Suppressor macrophage treated with lipopolysaccharide for 4 hours (primary cell): ENCODE measurements at regions not wholly inside any gene's neighbourhood (a gene's known extent, or its start where the extent isn't known, plus 50 kb on each side); places are given as distances from the start of the nearest gene placed in this dataset.
A peak's percentile ranks its signal among the peaks of the same experiment; 100 is the strongest.

Source experiments
- DNase-seq: peaks from one replicate; pipeline ENCODE4 v3.0.0-alpha.2; 2020

DNA sequence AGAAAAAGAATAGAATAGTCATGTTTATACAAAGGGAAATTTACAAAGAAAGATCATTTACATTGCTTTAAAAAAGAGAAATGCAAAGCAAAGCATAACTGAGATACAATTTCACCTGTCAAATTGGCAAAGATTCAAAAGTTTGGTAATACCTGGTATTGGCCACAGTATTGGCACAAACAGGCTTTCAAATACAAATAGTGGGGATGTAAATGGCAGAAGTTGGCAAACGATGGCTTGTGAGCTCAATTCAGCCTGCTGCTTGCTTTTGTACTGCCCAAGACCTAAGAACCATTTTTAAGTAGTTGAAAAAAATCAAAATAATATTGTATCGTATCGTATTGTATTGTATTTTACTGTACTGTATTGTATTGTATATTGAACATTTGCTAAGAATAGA lies 194.5 kb upstream of the JAG1 start:
- no peak for DNase-seq

DNA sequence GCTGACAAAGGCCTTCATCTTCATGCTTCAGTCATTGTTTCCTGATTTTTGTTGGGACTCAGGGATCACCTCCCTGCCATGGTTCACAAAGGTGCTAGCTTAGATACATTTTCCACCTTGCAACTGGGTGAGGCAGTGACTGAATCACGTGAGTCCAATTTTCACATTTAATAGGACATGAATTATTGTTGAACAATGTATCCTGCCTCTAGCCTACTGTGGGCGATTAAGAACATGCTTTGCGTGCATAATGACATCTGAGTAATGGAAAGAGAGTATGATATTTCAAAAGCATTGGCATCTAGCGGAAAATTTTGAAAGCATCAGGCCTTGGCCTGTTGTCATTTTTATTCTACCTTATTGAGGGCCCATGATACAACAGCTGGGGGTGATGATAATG lies 199.2 kb upstream of the JAG1 start:
- DNase-seq: no peak

DNA sequence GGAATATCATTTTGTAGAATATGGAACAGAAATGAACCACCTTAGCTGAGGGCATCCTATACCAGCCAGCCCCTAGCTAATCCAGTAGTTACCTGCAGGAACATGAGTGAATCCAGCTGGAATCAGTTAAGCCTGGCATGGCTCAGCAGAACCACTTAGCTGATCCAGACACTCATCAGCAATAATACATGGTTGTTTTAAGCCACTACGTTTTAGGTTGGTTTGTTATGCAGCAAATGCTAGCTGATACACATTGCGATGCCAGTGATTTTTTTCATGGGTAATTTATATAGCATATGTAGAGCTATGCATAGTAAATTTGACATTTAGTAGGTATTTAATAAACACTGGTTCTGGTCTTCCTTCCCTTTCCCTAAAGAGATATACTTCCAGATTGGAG lies 201.9 kb upstream of the JAG1 start:
- DNase-seq: no peak

DNA sequence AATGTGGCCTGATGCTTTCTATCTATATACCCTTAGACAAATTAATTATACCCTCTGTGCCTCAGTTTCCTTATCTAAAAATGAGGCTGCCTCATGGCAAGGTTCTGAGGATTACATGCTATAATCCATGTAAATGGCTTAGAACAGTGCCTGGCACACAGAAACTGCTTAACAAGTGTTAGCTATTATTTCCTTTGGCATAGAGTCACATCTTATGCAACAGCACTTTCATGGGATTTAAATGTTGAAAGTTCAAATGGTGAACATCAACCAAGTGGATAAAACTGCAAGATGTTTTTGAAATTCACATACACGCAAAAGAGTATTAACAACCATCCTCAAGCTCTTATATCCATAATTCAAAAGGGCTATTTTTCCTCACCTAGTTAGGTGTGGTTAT lies 202.8 kb upstream of the JAG1 start:
- DNase-seq: no peak

DNA sequence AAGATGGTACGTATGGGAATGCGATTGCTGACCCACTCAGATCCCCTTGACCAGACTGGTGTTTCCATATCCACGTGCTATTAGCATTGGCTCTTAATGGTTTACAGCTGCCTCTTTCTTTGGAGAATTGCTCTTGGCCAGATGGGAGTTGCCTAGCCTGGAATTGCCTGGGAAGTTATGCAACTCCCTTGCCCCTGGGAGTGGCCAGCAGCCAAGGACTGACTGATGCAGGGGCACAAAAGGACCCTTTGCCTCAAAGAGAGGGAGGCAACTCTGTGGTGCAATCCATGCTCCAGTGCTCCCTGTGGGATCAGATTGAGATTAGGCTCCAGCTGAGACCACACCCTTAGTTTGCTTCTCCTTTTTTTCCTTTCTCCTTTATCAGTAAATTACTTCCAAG lies 203.5 kb upstream of the JAG1 start:
- DNase-seq: no peak

DNA sequence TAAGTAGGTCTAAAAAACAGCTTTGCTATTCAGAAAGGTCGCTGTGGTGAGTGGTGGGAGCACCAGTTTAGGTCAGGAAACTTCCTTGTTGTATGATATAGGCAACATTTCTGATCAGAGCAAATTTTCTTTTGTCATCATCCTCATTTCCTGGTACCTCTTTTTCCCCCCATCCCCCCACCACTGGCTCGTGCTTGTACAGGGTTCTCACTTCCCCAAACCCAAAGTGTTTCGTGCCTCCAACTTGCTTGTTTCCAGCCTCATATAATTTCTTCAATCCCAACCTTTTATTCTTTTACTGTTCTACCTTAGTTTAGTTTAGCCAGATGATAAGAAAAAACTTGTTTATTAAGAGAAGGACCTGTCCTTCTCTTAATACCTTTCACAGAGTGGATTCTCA lies 209.4 kb upstream of the JAG1 start:
- peak; percentile 7 for DNase-seq

DNA sequence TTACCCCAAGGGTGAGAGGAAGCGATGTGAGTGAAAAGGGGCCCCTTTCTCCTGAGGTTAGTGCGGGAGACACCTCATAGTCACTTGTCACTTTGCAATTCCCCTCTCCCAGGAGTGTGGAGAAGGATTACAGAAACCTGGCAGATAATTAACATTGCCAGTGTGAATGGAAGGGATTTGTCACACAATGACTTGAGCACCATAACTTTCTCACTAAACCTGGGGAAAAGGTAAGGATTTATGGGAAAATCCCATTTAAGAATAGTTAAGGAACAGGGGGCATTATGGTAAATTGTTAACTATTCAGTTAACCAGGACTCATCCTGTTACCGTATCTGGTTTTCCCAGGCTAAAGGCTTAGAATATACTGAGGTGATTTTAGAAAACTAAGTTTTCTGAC lies 219.5 kb upstream of the JAG1 start:
- DNase-seq: no peak

DNA sequence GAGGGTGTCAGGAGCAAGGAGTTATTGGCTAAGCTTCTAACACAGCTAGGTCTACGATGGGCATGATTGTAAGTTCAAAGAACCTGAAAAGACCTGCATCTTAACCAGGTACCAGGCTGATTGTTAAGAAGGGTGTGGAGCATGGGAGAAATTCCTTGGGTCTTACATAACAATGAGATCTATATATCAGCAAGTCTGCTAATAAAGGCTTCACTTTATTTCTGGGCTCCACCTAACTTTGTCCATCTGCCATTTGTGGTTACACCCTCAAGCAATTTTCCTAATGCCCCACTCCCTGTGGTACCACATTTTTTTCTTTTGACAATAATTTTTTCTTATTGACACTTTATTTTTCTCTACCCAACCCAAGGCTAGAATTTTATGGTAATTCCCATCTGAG lies 223.5 kb upstream of the JAG1 start:
- DNase-seq: no peak

DNA sequence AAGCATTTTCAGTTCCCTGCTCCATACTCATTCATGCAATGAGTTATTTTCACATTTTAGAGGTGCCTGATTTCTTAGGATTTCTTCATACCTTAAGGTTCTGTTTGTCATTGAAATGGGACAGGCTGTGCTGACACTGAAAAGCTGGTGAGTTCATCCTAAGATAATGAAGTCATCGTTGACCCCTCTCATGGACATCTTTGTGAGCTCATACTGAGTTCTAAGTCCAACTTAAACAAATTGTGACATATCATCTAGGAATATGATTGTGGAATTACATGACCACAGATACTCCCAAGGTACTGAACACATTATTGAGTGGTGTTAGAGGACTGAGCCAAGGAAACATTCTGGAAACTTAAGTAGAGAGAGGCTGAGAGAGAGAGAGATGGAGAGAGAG lies 224.8 kb upstream of the JAG1 start:
- DNase-seq: no peak

DNA sequence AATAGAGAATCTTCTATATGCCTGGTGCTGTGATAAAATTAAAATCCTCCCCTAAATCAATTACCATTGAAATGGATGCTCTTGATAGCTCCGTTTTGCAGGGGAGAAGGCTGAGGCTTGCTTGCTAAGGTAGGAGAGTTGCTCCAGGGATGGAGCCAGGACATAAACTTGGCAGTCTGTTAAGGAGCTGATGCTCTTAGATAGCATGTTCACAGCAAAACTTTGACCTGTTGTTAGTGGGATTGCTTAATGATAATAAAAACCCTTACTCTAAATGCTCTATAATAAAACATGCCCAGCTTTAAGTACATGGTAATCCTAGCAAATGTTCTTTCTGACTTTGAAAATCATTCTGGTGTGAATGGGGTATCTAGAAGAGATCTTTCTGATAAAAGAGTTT lies 228.4 kb upstream of the JAG1 start:
- DNase-seq: no peak

DNA sequence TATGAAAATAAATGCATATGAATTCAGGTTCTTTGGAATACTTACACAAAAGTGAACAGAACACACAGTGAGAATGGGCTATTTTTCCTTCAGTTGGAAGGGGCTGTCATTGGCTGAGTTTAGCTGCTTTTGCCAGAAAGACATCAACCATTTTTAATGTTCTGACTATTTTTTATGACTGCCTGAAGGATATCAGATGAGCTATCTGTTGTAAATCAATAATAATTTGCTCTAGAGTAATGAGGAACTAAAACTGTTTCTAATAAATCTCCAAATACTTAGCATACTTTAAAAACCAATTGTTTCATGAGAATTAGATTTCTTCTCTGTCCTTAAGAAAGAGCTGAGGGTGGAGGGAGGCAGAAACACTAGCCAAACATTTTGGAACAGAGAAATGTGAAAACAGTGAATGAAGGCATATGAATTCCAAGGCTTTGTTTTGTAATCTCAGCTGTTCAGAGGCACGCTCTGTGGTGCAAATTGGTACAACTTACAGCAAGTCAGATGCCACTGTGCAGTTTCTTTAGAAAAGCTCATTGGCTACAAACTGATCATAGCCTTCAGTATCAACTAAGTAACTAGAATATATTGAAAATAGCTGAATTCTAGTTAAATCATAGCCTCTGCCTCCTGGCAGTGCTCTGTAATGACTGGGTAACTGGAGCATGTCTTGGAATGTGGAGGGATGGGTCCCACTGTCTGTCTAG lies 228.9 kb upstream of the JAG1 start:
- no peak for DNase-seq

DNA sequence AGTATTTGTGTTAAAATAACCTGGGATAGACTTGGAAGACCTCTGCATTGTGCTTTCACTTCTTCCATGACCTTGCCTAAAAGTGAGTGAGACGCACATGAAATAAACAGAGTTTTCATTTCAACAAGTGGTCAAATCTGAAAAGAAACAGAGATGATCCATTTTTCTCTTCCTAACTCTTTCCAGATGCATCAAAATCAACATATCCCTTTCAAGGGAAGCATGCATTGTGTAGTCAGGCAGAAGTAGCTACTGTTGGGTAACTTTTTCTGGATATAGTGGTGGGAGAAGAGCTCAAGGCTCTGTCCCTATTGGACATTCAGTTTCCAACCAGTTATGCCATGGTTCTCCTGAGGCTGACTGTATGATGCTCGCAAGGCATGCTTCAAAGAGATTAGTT lies 233.0 kb upstream of the JAG1 start:
- DNase-seq: no peak

DNA sequence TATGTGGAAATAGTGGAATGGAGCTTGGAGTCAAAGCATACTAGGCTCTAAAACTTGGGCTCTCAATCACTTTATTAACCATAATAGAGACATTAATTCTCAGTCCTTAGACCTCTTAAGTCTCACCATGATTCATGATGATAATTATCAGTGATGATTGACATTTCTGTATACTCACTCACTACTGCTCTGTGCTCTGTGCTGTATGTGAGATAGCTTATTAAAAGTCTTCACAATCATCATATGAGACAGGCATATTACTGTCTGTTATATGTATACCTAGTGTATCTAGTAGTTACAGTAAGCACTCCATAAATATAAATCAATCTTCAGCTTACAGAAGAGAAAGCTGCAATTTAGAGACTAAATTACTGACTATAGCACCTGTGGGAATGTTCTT lies 236.0 kb upstream of the JAG1 start:
- no peak for DNase-seq

DNA sequence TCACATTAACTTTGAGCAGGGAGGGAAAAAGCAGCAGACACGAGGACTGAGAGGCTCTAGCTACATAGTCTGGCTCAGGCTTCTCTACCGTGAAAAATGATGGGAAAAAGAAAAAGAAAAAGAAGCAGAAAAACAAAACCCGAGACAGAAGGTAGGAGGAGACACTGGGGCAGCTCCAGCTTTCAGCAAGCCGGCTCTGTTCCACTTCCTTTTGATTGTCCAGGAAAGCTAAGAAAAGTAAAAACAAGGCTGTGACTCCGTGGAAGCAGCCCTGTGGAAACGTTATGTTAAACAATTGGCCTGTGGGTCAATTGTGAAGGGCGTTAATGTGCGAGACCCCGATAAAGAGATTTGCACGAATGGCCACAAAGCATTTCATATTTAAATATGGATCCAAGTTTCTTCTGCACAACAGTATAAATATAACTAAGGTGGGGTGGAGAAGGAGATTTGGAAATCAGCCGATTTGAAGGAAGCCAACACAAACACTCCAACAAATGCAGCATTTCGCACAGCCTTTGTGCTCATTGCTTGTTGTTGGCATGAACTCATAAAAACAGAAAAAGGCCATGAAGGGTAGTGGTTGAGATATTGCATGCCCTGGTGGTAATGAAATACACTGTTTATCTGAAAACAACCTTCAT lies 236.9 kb upstream of the JAG1 start:
- DNase-seq: no peak

DNA sequence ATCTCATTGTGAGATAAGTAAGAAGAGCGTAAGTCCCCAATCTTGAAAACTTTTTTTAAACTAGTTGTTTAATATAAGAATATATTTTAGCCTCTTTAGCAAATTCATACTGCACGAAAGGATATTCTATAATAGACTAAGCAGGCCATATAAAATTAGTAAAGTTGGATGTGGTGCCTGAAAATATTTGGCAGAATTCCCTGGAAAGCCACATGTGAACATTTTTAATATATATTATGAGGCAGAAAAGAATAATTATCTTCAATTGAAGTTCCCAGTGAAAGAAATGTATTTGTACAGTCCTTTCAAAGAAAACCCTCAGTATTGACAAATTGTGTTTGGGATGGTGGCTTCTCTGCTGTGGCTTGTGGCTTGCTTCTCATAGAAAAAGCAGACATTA lies 237.5 kb upstream of the JAG1 start:
- DNase-seq: no peak

DNA sequence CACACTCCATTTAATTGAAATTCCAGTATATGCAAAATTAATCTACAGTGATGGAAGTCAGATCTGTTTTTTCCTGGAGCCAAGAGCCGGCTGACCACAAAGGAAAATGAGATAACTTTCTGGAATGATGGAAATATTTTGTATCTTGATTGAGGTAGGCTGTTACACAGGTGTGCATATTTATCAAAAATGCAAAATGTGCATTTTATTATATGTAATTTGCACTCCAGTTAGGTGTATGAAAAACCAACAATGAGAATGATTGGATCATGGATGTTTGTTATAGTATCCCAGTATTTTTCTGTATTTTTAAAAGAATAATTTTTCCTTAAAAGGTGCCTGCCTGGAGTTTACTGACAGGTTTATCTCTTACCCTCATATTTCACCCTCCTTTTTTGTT lies 242.0 kb upstream of the JAG1 start:
- no peak for DNase-seq

DNA sequence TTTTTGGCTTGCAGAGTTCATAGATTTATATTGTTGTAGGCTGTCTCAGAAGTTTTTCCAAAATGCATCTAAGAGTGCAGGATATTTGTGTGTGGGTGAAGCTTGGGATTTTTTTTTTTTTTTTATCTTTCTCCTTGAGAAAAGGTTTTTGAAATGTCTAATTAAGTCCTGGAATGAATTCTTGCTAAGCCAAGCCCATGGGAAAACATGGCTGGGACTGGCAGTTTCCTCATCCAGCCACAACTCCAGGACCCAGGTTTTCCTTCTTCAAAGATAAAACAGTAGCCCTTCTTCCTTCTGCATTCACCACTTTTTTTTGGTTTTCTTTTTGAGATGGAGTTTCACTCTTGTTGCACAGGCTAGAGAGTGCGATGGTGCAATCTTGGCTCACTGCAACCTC lies 242.5 kb upstream of the JAG1 start:
- no peak for DNase-seq

DNA sequence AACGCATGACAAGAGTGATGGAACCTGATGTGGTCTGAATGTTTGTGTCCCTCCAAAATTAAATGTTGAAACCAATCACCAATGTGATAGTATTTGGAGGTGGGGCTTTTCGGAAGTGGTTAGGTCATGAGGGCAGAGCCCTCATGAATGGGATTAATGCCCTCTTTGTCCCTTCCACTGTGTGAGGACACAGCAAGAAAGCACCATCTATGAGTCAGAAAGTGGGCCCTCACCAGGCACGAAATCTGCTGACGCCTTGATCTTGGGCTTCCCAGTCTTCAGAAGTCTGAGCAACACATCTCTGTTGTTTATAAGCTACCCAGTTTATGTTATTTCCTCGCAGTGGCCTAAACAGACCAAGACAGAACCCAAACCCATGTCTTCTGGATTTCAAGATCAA lies 244.0 kb upstream of the JAG1 start:
- DNase-seq: no peak

DNA sequence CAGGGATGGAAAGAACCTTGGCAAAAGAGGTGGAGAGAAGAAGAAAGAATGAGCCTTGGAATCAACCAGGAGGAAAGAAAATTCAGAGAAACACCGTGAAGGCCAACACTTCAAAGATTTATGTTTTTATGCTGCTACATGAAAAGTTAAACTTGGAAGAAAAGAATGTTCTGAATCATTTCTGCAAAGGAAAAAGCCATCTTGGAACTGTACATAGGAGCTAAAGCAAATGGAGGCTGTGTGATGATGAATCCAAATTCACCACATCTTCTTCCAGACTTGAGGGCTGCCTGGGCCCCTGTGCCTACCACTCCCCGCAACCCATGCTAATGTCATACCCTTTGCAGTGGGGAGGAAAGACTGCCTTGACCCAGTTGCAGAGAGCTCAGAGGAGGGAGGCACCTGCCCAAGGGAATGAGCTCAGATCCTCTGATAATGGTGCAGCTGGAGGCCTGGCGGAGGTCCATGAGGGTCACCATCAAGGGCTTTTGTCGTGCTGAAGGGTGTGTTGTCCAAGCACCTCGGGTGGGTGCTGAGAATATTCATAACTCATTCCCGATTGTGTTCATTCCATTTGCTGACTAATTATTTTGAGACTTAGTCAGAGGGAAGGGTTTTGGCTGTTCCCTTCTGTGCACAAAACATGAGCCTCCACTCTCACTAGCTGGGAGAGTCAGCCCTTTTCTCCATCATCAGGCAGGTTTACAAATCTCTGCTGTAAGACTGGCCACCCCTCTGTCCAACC lies 245.8 kb upstream of the JAG1 start:
- no peak for DNase-seq

DNA sequence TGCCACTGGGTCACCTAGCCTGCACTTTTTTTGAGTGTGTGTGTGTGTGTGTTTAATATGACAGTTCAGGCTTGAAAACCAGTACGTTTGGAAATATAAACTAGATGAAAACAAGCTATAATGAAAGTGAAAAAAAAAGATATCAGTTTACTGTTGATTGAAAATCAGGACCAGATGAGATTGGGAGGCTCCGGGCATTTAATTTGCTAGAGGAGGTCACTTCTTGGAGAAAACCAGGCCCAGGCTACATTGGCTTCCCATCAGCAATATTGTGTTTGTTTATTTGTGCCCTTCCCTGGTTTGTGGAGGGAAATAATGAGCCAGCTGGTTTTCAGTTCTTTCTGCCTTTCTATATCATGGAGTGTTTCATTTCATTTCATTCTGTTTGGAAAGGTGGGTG lies 246.6 kb upstream of the JAG1 start:
- DNase-seq: no peak

DNA sequence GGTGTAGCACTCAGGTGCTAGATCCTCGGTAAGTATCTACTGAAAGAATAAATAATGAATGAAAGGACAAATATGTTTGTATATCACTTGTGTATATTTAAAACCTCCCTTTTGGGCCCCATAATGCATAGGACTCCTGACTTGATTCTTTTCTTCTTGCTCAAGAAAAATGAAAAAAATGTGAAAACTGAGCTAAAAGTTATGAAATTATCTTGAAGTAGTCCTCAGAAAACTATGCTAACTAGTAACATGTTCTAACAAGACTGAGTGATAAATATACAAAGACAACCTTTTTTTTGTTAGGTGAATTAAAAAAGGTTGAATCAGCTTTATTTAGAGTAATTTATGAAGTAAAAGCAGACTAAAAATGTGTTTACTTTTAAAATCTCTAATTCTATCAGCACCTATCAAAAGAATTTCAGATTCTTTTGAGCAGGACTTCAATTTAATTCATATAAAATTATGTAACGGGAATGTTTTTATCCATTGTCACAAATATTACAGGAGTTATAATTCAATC lies 247.8 kb upstream of the JAG1 start:
- no peak for DNase-seq

DNA sequence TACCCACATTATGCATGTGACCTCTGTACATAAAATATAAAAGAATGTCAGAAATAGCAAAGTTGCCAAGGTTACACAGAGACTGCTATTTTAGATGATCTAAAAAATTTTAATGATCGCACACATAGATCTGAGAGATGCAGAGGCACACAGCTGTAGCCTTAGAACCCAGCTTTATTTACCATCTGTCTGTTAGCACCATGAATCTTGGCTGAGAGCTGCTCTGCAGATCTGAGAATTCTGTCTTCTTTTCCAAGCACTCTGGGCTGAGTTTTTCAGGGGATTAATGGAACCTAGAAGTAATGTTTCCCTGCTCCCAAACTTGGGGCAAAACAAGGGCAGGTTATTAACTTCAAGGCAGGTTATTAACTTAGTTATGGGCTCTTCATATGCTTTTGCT lies 248.7 kb upstream of the JAG1 start:
- no peak for DNase-seq

DNA sequence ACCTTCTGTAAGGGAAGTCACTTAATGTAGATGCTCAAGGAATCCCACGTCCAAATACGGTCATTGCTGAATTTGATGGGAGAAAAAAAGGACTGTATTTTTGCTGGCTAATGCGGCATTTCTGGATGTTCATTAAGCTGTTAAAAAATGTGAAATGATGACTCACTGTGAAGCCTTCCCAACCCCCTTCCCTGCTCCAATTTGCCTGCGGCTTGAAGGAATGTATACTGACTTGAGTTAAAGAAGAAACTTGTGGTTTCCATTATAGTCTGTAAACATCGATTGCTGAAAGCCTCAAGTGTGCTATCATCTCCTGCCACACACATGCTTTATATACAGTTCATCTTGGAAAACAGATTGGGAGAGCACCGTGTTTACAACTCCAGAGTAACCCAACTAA lies 249.1 kb upstream of the JAG1 start:
- no peak for DNase-seq

DNA sequence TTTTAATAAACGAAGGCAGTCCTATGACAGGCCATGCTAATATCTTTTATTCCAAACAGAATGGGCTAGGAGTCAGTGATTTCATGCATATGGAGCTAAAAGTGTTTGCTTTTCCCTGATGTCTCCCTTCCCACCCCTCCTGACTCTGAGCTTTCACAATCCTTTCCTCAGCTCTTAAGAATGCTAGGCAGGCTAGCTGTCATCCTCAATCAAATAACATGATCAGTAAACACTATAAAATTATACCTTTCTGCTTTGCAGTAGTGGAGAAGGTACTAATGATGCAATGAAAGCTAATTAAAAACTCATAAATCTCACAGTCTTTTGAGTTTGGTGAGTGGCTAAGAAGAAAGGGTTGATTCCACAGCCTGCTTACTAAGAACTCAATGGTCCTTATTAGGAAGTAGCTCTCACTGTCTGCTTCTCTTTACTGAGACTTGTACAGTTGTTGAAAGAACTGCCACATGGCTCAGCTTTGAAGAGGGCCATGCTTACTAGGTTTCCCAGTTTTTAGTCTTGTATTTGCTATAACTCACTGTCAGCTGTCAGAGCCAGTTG lies 250.9 kb upstream of the JAG1 start:
- no peak for DNase-seq
